Neural progenitor cell (in vitro differentiated cells): ENCODE measurements at regions not wholly inside any gene's neighbourhood (a gene's known extent, or its start where the extent isn't known, plus 50 kb on each side); places are given as distances from the start of the nearest gene placed in this dataset.

ENCODE experiments used
- CTCF ChIP-seq: fragments of 200-600 bp; sonication (generic); IDR thresholded peaks from 2 replicates; pipeline ENCODE4 v1.5.1; 2017; ENCODE audit warnings: antibody characterized with exemption, mild to moderate bottlenecking
- EZH2 ChIP-seq: fragments of 200-600 bp; sonication (generic); IDR thresholded peaks from 2 replicates; pipeline ENCODE4 v1.6.1; 2017; ENCODE audit warnings: antibody characterized with exemption, mild to moderate bottlenecking, moderate library complexity

GRCh38 chr4:134862116-134862515 is 660.5 kb upstream of the PABPC4L start:
- TF ChIP-seq CTCF: no peak
- TF ChIP-seq EZH2: no peak
